ENCODE measurements at regions not wholly inside any gene's neighbourhood (a gene's known extent, or its start where the extent isn't known, plus 50 kb on each side); places are given as distances from the start of the nearest gene placed in this dataset.

- TF ChIP-seq ZNF878 (CRISPR knock-in tag; IDR thresholded peaks at IDR 0.05) = no peak
- no peak for TF ChIP-seq ZNF12 (CRISPR knock-in tag; IDR thresholded peaks at IDR 0.05)
- TF ChIP-seq HBP1 (CRISPR knock-in tag; IDR thresholded peaks at IDR 0.05; ENCODE audit: low read depth) = no peak
- no peak for TF ChIP-seq BCLAF1 (IDR thresholded peaks at IDR 0.05)
- no peak for TF ChIP-seq KDM6A (CRISPR knock-in tag; IDR thresholded peaks at IDR 0.05; ENCODE audit: low read depth)
- TF ChIP-seq BATF2 (CRISPR knock-in tag; IDR thresholded peaks at IDR 0.05) = 0 out of 2 replicates have a peak, but pooled peaks have one; percentile 24
- TF ChIP-seq ZNF580 (CRISPR knock-in tag; IDR thresholded peaks at IDR 0.05; ENCODE audit: borderline replicate concordance, low read depth) = no peak
- peak; percentile 6; the same call in 1 of the 2 replicates for TF ChIP-seq ZBED4 (CRISPR knock-in tag; IDR thresholded peaks at IDR 0.05; ENCODE audit: borderline replicate concordance)
- TF ChIP-seq HNF4G (IDR thresholded peaks at IDR 0.05; ENCODE audit: borderline replicate concordance, low read depth, low read length) = no peak
- TF ChIP-seq HNF4G (CRISPR knock-in tag; IDR thresholded peaks at IDR 0.05; ENCODE audit: borderline replicate concordance, low read depth) = no peak
- no peak for TF ChIP-seq NCOA5 (CRISPR knock-in tag; IDR thresholded peaks at IDR 0.05)
- no peak for TF ChIP-seq SAP130 (CRISPR knock-in tag; IDR thresholded peaks at IDR 0.05; ENCODE audit: low read depth)
- no peak; the same call in 1 of the 2 replicates for TF ChIP-seq ZBTB3 (CRISPR knock-in tag; IDR thresholded peaks at IDR 0.05; ENCODE audit: borderline replicate concordance, low read depth)
- peak; percentile 95 for TF ChIP-seq AGO2 (optimal IDR thresholded peaks at IDR 0.05; ENCODE audit: low read depth, low read length)
- TF ChIP-seq ZFP36 (IDR thresholded peaks at IDR 0.05; ENCODE audit: borderline replicate concordance, low read depth, low read length, partially characterized antibody) = no peak
- no peak for TF ChIP-seq ELF3 (CRISPR knock-in tag; IDR thresholded peaks at IDR 0.05)
- TF ChIP-seq SP140L (CRISPR knock-in tag; IDR thresholded peaks at IDR 0.05; ENCODE audit: borderline replicate concordance) = no peak
- TF ChIP-seq IRF1 (CRISPR knock-in tag; IDR thresholded peaks at IDR 0.05; ENCODE audit: low read depth) = no peak
- peak; percentile 99; the same call in 1 of the 2 replicates for TF ChIP-seq PAWR (CRISPR knock-in tag; IDR thresholded peaks at IDR 0.05; ENCODE audit: borderline replicate concordance)
- no peak for TF ChIP-seq ZNF205 (CRISPR knock-in tag; IDR thresholded peaks at IDR 0.05)
Measured at GRCh38 chr17:77285594-77286390, 145.0 kb downstream of the SEC14L1 start (continued).

Data from HepG2 (cell line).